Cardiac fibroblast (primary cell): ENCODE measurements at regions not wholly inside any gene's neighbourhood (a gene's known extent, or its start where the extent isn't known, plus 50 kb on each side); places are given as distances from the start of the nearest gene placed in this dataset.
"Not testable (repeated sequence)": the region's sequence is repeated elsewhere in the genome, so short reads cannot be mapped to it uniquely, and the experiment has no call there.

Source experiments
- DNase-seq, 2 donors: peaks; one replicate each; pipeline versions ENCODE4 v3.0.0 to v3.0.0-alpha.2; 2010; ENCODE audit warnings: low read depth in 2 of 2
- H3K4me3 ChIP-seq, 2 donors: replicated peaks in 1 of 2; 1 replicate in 1 of 2; 2 replicates in 1 of 2; pipeline ENCODE4 v1.5.1; 2011; ENCODE audit warnings: low read depth in 2 of 2, low read length in 2 of 2, mild to moderate bottlenecking in 2 of 2, moderate library complexity in 1 of 2
- CTCF ChIP-seq: IDR thresholded peaks from one replicate; pipeline ENCODE4 v1.5.1; 2011; ENCODE audit warnings: low read depth, mild to moderate bottlenecking, low read length, inconsistent platforms

GRCh38 chr6:137638926-137639706, 144.9 kb upstream of the OLIG3 start:
- no peak for DNase-seq
- H3K4me3 ChIP-seq = no peak overlapping the region
- no peak for TF ChIP-seq CTCF

DNA sequence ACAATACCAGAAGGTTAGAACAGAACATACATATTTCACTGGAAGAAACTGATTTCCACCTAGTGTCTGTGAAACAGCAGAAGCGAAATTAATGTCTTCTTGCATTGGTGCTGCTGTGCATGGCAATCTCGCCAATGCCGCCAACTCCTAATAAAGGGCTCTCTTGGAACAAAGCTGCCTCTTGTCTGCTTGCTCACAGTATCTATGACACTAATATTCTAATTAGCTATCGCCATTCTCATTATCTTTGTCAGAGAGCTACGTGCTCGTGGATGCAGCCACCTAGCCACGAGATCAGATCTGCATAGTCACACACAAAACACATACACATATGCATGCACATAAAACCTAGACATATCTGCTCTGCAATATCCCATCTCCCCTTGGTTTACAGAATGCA, 145.9 kb upstream of the OLIG3 start:
- no peak overlapping the region for H3K4me3 ChIP-seq
- DNase-seq = no peak
- no peak for TF ChIP-seq CTCF

DNA sequence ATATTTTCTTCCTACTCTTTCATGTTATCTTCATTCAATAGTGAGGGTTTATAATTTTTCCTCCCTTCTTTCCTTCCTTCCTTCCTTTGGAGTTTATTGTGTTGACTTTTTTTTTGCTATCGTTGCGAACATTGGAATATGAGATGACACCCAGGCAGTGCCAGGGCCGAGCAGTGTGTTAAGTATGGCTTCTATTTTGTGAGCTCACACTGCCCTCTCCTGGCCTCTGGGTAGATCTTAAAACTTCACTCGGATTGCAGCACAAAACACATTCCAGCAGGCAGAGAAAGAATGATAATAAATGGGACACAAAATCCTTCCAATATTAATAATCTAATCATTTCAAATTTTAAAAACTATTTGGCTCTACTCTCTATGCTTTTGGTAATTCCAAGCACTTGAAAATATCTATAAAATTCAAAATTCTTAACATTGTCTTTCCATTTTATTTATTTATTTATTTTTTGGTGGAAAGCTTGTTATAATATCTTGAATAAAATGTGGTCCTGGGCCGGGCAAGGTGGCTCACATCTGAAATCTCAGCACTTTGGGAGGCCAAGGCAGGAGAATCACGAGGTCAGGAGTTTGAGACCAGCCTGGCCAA, 147.4 kb upstream of the OLIG3 start:
- TF ChIP-seq CTCF = peak; percentile 61
- DNase-seq = peak; percentile 86 to 87
- H3K4me3 ChIP-seq = no peak overlapping the region

DNA sequence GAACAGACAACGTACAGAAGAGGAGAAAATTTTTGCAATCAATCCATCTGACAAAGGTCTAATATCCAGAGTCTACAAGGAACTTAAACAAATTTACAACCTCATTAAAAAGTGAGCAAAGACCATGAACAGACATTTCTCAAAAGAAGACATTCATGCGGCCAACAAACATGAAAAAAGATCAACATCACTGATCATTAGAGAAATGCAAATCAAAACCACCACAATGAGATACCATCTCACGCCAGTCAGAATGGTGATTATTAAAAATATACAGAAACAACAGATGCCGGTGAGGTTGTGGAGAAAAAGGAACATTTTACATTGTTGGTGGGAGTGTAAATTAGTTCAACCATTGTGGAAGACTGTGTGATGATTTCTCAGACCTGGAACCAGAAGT, 149.0 kb upstream of the OLIG3 start:
- H3K4me3 ChIP-seq, DNase-seq: not testable (repeated sequence)

- H3K4me3 ChIP-seq = not testable (repeated sequence)
Measured at GRCh38 chr6:137643644-137644043, 149.4 kb upstream of the OLIG3 start.

DNA sequence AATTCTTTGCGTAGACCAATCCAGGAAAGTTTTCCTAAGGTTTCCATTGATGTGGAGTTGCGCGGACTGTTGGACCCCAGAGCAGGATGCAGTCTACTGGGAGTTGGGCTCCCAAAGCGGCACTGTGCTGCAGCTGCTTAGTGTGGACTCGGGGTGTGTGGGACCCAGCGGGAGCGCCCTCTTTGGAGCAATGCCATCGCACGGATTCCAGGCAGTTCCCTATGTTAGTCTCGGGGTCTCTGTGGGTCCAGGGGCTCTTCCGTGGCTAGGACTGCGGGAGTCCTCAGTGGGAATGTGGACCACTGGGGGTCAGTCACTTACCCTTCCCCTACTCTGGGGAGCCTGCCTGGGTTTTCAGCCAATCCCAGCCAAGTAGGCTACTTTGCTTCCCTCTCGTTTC, 151.7 kb upstream of the OLIG3 start:
- DNase-seq = no peak
- no peak overlapping the region for H3K4me3 ChIP-seq
- TF ChIP-seq CTCF = no peak

More at GRCh38 chr6:137643644-137644043, 149.4 kb upstream of the OLIG3 start:
- not testable (repeated sequence) for DNase-seq

DNA sequence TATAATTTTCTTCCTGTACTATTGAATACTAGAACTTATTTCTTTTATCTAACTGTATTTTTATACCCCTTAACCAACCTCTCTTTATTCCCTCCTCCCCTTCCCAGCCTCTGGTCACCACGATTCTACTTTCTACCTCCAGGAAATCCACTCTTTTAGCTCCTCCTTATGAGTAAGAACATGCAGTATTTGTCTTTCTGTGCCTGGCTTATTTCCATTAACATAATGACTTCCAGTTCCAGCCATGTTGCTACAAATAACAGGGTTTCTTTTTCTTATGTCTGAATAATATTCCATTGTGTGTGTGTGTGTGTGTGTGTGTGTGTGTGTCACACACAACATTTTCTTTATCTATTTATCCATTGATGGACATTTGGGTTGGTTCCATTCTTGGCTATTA, 152.3 kb upstream of the OLIG3 start:
- H3K4me3 ChIP-seq = no peak overlapping the region
- TF ChIP-seq CTCF = no peak
- peak in 1 of 2 donors; percentile 38 for DNase-seq
